ENCODE measurements at regions not wholly inside any gene's neighbourhood (a gene's known extent, or its start where the extent isn't known, plus 50 kb on each side); places are given as distances from the start of the nearest gene placed in this dataset.
A peak's percentile ranks its signal among the peaks of the same experiment; 100 is the strongest.

- peak; percentile 75 for ATAC-seq
- H3K9me3 ChIP-seq = peaks cover 0 to 12% (median 0%) of the 10 kb centered on the region in 3 donors
- 35 to 59% methylated on average over 4 to 7 of the region's 8 CpGs for WGBS, 2 donors (ENCODE audit: low coverage in 1 of 2)
These were observed 84.1 kb downstream of the SNX18 start for GRCh38 chr5:54601411-54602230.

More at GRCh38 chr5:54601411-54602230, 84.1 kb downstream of the SNX18 start:
- no peaks in the 10 kb centered on the region for H3K4me1 ChIP-seq
- no peaks in the 10 kb centered on the region for H3K27me3 ChIP-seq
- TF ChIP-seq EP300 (IDR thresholded peaks at IDR 0.05) (no peak), POLR2A (IDR thresholded peaks at IDR 0.05) (no peak), CTCF (IDR thresholded peaks at IDR 0.05) (no peak)
- peak overlapping the region in 3 of 4 donors; percentile 38 to 49 (median 46) for H3K27ac ChIP-seq
- H3K36me3 ChIP-seq = no peaks in the 10 kb centered on the region
- H3K4me3 ChIP-seq = no peak overlapping the region
